HG03354 (cell line): ENCODE measurements at regions not wholly inside any gene's neighbourhood (a gene's known extent, or its start where the extent isn't known, plus 50 kb on each side); places are given as distances from the start of the nearest gene placed in this dataset.

Experiments
- ATAC-seq: cut with Tn5 transposase; IDR thresholded peaks from one replicate; pipeline ENCODE4 v1.9.1; 2021; ENCODE audit warnings: mild to moderate bottlenecking; ENCODE audit not compliant: unreplicated experiment, poor library complexity, severe bottlenecking

- no peak for ATAC-seq
Measured at GRCh38 chr5:2021484-2022176, 138.9 kb upstream of the IRX4 start.

- ATAC-seq: no peak
Measured at GRCh38 chr5:2020730-2021129, 138.0 kb upstream of the IRX4 start.

- ATAC-seq: no peak
Measured at GRCh38 chr5:2019716-2020115, 137.0 kb upstream of the IRX4 start.

GRCh38 chr5:2018390-2018724, 135.6 kb upstream of the IRX4 start:
- ATAC-seq: no peak

- ATAC-seq: no peak
Measured at GRCh38 chr5:2017540-2018389, 135.0 kb upstream of the IRX4 start.

- no peak for ATAC-seq
Measured at GRCh38 chr5:2015961-2016360, 133.2 kb upstream of the IRX4 start.

GRCh38 chr5:2015124-2015848, 132.6 kb upstream of the IRX4 start:
- no peak for ATAC-seq

GRCh38 chr5:2014058-2014610, 131.4 kb upstream of the IRX4 start:
- no peak for ATAC-seq

- no peak for ATAC-seq
Measured at GRCh38 chr5:2013301-2014057, 130.8 kb upstream of the IRX4 start.

GRCh38 chr5:2012885-2013284, 130.2 kb upstream of the IRX4 start:
- no peak for ATAC-seq

- ATAC-seq: no peak
Measured at GRCh38 chr5:2011481-2012411, 129.0 kb upstream of the IRX4 start.

- ATAC-seq: no peak
Measured at GRCh38 chr5:2010940-2011339, 128.2 kb upstream of the IRX4 start.

GRCh38 chr5:2009986-2010914, 127.5 kb upstream of the IRX4 start:
- ATAC-seq: no peak

- no peak for ATAC-seq
Measured at GRCh38 chr5:2008851-2009629, 126.3 kb upstream of the IRX4 start.

- no peak for ATAC-seq
Measured at GRCh38 chr5:2007878-2008501, 125.3 kb upstream of the IRX4 start.

- no peak for ATAC-seq
Measured at GRCh38 chr5:2007496-2007877, 124.8 kb upstream of the IRX4 start.

- no peak for ATAC-seq
Measured at GRCh38 chr5:2006971-2007291, 124.2 kb upstream of the IRX4 start.
